GM18907 (cell line): ENCODE measurements at regions not wholly inside any gene's neighbourhood (a gene's known extent, or its start where the extent isn't known, plus 50 kb on each side); places are given as distances from the start of the nearest gene placed in this dataset.

Experiments
- ATAC-seq: cut with Tn5 transposase; IDR thresholded peaks from one replicate; pipeline ENCODE4 v1.9.1; 2021; ENCODE audit warnings: mild to moderate bottlenecking, moderate library complexity; ENCODE audit not compliant: unreplicated experiment

- ATAC-seq, result no peak
These were observed 185.8 kb downstream of the PCSK1 start for GRCh38 chr5:96247097-96247701.

- no peak for ATAC-seq
These were observed 187.6 kb downstream of the PCSK1 start for GRCh38 chr5:96245140-96246091.

DNA sequence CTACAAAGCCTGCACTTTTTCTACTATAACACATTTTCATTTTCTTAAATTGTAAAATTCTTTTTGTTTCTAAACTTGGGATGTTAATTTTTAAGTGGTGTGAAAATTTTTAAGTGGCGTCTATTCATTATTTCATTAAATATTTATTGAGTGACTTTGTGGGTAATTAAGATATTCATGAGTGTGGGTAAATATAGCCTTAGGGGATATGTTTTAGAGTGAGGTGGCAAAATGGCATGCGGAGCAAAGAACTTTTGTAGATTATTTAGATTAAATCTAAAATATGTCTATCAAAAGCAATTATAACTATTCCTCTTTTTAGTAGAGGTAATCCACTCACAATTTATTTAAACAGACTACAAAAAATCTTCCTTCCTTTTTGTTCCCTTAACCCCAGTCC, 188.4 kb downstream of the PCSK1 start:
- no peak for ATAC-seq

DNA sequence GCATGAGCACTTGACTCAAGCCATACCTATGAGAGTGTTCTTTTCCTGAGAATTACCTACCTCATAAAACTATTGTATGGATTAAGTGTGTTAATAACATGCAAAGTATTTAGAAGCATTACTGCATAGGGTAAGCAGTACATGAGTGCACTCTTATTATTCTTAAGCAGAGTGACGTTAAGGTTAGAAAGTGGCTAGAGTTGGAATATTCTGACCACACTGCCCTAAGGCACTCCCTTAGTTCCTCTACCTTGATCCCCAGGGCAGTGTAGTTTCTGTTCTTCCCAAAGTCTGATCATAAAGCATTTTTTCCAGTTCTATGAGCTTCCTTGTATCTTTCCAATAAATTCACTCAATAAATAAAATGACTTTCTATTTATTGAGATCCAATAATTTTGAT, 189.2 kb downstream of the PCSK1 start:
- ATAC-seq, result no peak

GRCh38 chr5:96243203-96243602, 189.8 kb downstream of the PCSK1 start:
- ATAC-seq, result no peak

- no peak for ATAC-seq
These were observed 190.5 kb downstream of the PCSK1 start for GRCh38 chr5:96242571-96242970.

- no peak for ATAC-seq
These were observed 196.2 kb downstream of the PCSK1 start for GRCh38 chr5:96236831-96237230.

GRCh38 chr5:96236051-96236450, 197.0 kb downstream of the PCSK1 start:
- ATAC-seq, result no peak

- ATAC-seq, result no peak
These were observed 197.8 kb downstream of the PCSK1 start for GRCh38 chr5:96235008-96235910.

DNA sequence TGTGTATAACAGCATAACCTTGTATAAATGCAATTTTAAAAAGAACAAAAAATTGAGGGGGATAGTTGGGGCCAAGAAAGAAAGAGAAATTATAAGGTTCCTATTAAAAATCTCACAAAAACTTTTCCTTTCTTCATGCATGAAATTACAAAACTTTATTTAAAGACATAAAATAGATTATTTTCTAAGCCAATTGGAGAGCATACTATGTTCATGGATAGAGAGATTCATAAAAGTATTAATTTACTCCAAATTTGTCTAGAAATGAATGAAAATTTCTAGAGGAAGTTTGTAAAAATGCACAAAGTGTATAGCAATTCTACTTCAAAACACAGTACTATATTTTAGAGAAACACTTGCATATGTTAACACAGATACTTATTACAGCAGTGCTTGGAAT, 200.4 kb downstream of the PCSK1 start:
- ATAC-seq, result no peak

DNA sequence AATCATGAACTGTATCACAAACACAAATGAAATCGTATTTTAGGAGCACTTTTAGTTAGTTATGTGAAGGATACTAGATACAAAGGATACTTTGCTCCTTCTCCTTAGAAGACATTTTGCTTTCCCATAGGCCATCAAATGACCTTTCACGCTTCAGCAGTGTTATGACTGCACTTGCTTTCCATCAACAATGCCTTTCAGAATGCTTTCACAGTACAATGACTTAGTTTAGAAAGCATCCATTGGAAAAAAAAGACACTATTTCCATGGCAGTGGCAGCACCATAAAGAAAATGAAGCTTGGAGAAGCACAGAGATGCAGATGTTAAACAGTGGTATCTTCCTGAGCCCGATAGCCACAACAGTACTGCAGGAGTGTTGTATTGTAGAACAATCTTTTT, 203.9 kb downstream of the PCSK1 start:
- no peak for ATAC-seq

GRCh38 chr5:96228408-96228807, 204.6 kb downstream of the PCSK1 start:
- ATAC-seq, result no peak

DNA sequence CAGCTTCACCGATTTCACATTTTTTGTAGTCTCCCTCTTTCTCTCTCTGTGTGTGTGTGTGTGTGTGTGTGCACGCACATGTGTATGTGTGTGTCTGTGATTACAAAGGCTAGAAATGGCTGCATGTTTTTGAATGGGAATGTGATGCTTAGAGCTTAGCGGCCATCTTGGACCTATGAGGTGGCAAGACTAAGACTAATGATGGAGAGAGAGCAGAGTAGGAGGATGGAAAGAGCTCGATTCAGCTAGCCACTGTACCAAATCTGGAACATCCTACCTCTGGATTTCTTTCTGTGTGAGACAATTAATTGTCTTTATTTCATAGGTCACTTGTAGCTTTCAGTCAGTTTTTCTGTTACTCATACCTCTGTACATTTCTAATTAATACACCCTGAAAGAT, 205.1 kb downstream of the PCSK1 start:
- ATAC-seq, result no peak

DNA sequence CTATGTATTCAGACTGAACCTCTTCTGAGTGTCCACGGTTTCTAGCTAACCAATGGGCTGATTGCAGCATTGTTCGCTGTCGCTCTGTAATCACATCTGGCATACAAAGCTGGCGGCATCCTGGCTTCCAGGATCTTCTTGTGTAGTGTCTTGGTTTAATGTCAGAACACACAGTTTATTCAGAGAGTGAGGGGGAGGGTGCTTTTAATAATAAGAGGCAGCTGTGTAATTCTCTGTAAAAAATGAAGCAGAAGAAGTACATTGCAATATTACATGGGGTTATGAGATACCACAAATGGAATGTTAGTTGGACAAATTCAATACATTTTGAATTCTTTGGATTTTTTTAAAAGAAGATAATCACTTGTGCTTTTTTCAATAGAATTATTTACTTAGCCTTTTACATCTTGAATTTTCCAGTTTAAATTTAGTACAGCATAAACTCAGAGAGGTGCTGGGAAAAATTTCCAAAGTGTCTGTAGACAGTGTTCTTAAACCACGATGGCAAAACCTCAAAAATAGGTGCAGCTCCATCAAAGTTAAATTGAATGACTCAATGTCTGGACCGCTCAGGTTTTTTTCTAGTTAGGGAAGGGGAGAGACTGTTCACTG, 206.0 kb downstream of the PCSK1 start:
- no peak for ATAC-seq

DNA sequence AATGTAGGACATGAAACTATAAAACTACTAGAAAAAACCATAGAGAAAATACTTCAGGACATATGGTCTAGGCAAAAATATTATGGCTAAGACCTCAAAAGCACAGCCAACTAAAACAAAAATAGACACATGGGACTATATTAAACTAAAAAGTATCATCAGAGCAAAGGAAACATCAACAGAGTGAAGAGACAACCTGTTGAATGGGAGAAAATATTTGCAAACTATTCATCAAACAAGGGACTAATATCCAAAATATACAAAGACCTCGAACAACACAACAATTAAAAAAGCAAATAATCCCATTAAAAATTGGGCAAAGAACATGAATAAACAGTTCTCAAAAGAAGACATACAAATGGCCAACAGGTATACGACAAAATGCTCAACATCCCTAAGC, 210.9 kb downstream of the PCSK1 start:
- no peak for ATAC-seq

GRCh38 chr5:96220610-96221390, 212.2 kb downstream of the PCSK1 start:
- ATAC-seq, result no peak

DNA sequence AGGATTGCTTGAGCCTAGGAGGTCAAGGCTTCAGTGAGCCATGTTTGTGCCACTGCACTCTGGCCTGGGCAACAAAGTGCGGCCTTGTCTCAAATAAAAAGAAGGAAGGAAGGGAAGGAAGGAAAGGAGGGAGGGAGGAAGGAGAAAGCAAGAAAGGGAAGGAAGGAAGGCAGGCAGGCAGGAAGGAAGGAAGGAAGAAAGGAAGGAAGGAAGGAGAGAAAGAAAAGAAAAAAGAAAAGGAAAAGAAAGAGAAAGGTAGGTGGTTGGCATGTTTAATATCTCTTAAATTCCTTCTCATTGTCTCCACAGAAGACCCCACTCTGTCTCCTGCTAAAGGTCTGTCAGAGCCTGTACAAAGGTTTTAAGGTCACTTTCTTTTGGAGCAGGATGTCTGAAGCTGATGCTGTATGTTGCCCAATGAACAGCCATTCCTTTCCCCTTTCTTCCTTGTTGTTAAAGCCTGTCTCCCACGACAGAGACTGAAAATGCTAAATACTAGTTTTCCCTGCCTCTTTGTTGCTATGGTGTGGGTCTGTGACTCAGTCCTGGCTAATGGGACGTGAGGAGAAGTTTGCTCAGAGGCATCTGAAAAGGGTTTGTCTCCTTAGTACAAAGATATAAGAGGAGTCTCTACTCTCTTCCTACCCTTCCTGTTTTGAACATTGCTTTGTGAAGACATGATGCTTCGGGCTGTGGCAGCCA, 213.3 kb downstream of the PCSK1 start:
- no peak for ATAC-seq

GRCh38 chr5:96218653-96219052, 214.4 kb downstream of the PCSK1 start:
- ATAC-seq, result no peak

- ATAC-seq, result no peak
These were observed 218.4 kb downstream of the PCSK1 start for GRCh38 chr5:96214442-96215197.
